Activated CD8-positive, alpha-beta T cell treated with anti-CD3 and anti-CD28 coated beads for 36 hours (primary cell): ENCODE measurements at regions not wholly inside any gene's neighbourhood (a gene's known extent, or its start where the extent isn't known, plus 50 kb on each side); places are given as distances from the start of the nearest gene placed in this dataset.

Source experiments
- ATAC-seq: fragments of 200-7000 bp; cut with Tn5 transposase; one replicate; pipeline ENCODE4 v1.10.0; 2021; ENCODE audit warnings: mild to moderate bottlenecking, moderate library complexity
- CTCF ChIA-PET: fragments of 350-600 bp; sonication (Branson Sonifier 250); formaldehyde crosslinking; loops from one replicate; lab custom pipeline; 2021; ENCODE audit warnings: antibody characterized with exemption; lab: Charles Lee
- POLR2A ChIA-PET: fragments of 350-600 bp; sonication (Branson Sonifier 250); formaldehyde crosslinking; loops from one replicate; lab custom pipeline; 2021; ENCODE audit warnings: antibody characterized with exemption; lab: Charles Lee
- DNase-seq: peaks from one replicate; pipeline ENCODE4 v3.0.0-alpha.2; 2020
- H3K27ac Mint-ChIP-seq: one replicate; pipeline ENCODE4 v1.8.0; 2021; ENCODE audit warnings: mild to moderate bottlenecking, mixed read lengths
- H3K27me3 Mint-ChIP-seq: one replicate; pipeline ENCODE4 v1.8.0; 2021; ENCODE audit warnings: mixed read lengths
- H3K36me3 Mint-ChIP-seq: one replicate; pipeline ENCODE4 v1.8.0; 2021; ENCODE audit warnings: low read depth, mixed read lengths
- H3K4me1 Mint-ChIP-seq: one replicate; pipeline ENCODE4 v1.8.0; 2021; ENCODE audit warnings: low read depth, mixed read lengths
- H3K4me3 Mint-ChIP-seq: one replicate; pipeline ENCODE4 v1.8.0; 2021; ENCODE audit warnings: mild to moderate bottlenecking, moderate library complexity, mixed read lengths
- H3K9me3 Mint-ChIP-seq: one replicate; pipeline ENCODE4 v1.8.0; 2021; ENCODE audit warnings: mixed read lengths
- intact Hi-C: fragments of 100-400 bp; cut with micrococcal nuclease; formaldehyde crosslinking; loops from one replicate; pipeline ENCODE4 v1.10.0; 2022
- TF ChIP-seq, protein P1 (sequence below): fragments of 200-600 bp; IDR thresholded peaks from one replicate; pipeline ENCODE4 v1.8.0; 2022; ENCODE audit warnings: antibody characterized with exemption, mild to moderate bottlenecking

DNA sequence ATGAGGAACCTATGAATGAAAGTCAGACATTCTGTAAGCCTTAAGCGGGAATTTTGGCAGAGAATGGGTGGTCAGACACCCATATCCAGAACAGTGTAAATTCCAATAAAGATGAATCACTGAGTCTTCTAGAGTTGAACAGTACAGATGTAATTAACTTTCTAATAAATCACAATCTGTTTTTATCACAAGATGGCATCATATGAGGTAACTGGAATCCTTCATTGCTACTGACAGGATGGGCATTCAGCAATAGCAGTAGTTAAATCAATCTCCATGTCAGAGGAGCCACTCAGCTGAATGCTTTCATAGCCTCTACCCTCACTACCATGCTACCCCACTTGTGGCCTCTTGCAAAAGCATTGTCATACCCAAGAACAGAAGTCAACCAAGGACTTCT is 690.3 kb downstream of the AMY1C start:
- H3K27ac Mint-ChIP-seq = no peak overlapping the region
- DNase-seq (no peak), ATAC-seq (no peak)
- CTCF ChIA-PET = no interaction called here
- H3K4me3 Mint-ChIP-seq = no peak overlapping the region
- H3K27me3 Mint-ChIP-seq = no peaks in the 10 kb centered on the region
- H3K9me3 Mint-ChIP-seq = peaks cover 16% of the 10 kb centered on the region
- TF ChIP-seq, protein P1, sequence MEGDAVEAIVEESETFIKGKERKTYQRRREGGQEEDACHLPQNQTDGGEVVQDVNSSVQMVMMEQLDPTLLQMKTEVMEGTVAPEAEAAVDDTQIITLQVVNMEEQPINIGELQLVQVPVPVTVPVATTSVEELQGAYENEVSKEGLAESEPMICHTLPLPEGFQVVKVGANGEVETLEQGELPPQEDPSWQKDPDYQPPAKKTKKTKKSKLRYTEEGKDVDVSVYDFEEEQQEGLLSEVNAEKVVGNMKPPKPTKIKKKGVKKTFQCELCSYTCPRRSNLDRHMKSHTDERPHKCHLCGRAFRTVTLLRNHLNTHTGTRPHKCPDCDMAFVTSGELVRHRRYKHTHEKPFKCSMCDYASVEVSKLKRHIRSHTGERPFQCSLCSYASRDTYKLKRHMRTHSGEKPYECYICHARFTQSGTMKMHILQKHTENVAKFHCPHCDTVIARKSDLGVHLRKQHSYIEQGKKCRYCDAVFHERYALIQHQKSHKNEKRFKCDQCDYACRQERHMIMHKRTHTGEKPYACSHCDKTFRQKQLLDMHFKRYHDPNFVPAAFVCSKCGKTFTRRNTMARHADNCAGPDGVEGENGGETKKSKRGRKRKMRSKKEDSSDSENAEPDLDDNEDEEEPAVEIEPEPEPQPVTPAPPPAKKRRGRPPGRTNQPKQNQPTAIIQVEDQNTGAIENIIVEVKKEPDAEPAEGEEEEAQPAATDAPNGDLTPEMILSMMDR = no peak
- POLR2A ChIA-PET = no interaction called here
- H3K4me1 Mint-ChIP-seq = no peaks in the 10 kb centered on the region
- intact Hi-C loops = no loop called here
- H3K36me3 Mint-ChIP-seq = no peaks in the 10 kb centered on the region

DNA sequence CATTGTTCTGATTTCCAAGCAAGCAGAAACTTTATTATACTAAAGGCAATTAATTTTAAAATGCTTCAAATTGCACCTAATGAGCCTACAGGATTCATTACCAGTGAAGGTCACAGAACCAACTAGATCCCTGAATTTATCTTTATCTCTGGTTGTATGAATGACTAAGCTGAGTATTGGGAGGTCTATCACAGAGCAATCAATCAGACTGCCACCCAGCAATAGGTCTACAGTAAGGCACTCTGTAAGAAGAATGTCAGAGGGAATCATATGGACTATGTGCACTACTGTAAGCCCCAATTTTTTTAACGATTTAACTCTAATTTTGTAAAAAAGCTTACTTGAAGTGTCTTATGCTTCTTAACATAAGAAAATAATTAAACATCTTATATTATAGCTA is 707.0 kb downstream of the AMY1C start:
- CTCF ChIA-PET = no interaction called here
- TF ChIP-seq, protein P1 = no peak
- no peak overlapping the region for H3K27ac Mint-ChIP-seq
- H3K9me3 Mint-ChIP-seq = peaks cover 31% of the 10 kb centered on the region
- POLR2A ChIA-PET = no interaction called here
- ATAC-seq = no peak
- no peak for DNase-seq
- H3K36me3 Mint-ChIP-seq = no peaks in the 10 kb centered on the region
- no peak overlapping the region for H3K4me3 Mint-ChIP-seq
- no peaks in the 10 kb centered on the region for H3K27me3 Mint-ChIP-seq
- H3K4me1 Mint-ChIP-seq = no peaks in the 10 kb centered on the region
- intact Hi-C loops = no loop called here

- no peak for DNase-seq
- Mint-ChIP-seq H3K4me3 (no peak overlapping the region), H3K9me3 (peaks cover 28% of the 10 kb centered on the region), H3K27ac (no peak overlapping the region), H3K4me1 (no peaks in the 10 kb centered on the region), H3K27me3 (no peaks in the 10 kb centered on the region), H3K36me3 (no peaks in the 10 kb centered on the region)
- POLR2A ChIA-PET = no interaction called here
- ATAC-seq = no peak
- TF ChIP-seq, protein P1 = no peak
- intact Hi-C loops = no loop called here
- CTCF ChIA-PET = interaction anchor here (1.0 kb wide), 1 partner anchor 16 kb away, joined by 3 read pairs; no protein-coding TSS in a partner anchor
Observed at GRCh38 chr1:104459886-104460285, 710.2 kb downstream of the AMY1C start.

GRCh38 chr1:104460880-104461279 is 711.2 kb downstream of the AMY1C start:
- ChIA-PET CTCF (no interaction called here), POLR2A (no interaction called here)
- H3K27me3 Mint-ChIP-seq = no peaks in the 10 kb centered on the region
- no peaks in the 10 kb centered on the region for H3K4me1 Mint-ChIP-seq
- no peaks in the 10 kb centered on the region for H3K36me3 Mint-ChIP-seq
- DNase-seq (no peak), ATAC-seq (no peak)
- H3K9me3 Mint-ChIP-seq = peaks cover 23% of the 10 kb centered on the region
- H3K27ac Mint-ChIP-seq = no peak overlapping the region
- H3K4me3 Mint-ChIP-seq = no peak overlapping the region
- intact Hi-C loops = no loop called here
- TF ChIP-seq, protein P1 = no peak

GRCh38 chr1:104463126-104463697 is 713.5 kb downstream of the AMY1C start:
- Mint-ChIP-seq H3K4me3 (no peak overlapping the region), H3K27ac (no peak overlapping the region), H3K9me3 (peaks cover 27% of the 10 kb centered on the region), H3K4me1 (no peaks in the 10 kb centered on the region), H3K27me3 (no peaks in the 10 kb centered on the region), H3K36me3 (no peaks in the 10 kb centered on the region)
- POLR2A ChIA-PET = no interaction called here
- TF ChIP-seq, protein P1 = no peak
- intact Hi-C loops = no loop called here
- ATAC-seq (no peak), DNase-seq (no peak)
- CTCF ChIA-PET = no interaction called here
